WTC11 (cell line): ENCODE measurements at regions not wholly inside any gene's neighbourhood (a gene's known extent, or its start where the extent isn't known, plus 50 kb on each side); places are given as distances from the start of the nearest gene placed in this dataset.

ENCODE experiments used
- ATAC-seq: fragments of 200-7000 bp; cut with Tn5 transposase; 2 replicates; pipeline ENCODE4 v1.10.0; 2021; ENCODE audit warnings: mild to moderate bottlenecking, moderate library complexity
- CTCF ChIA-PET: fragments of 300-600 bp; sonication (Branson Sonifier 250); formaldehyde crosslinking; loops from one replicate; lab custom pipeline; 2021; ENCODE audit warnings: antibody characterized with exemption; lab: Charles Lee
- POLR2A ChIA-PET: fragments of 350-600 bp; sonication (Branson Sonifier 250); formaldehyde crosslinking; loops from one replicate; lab custom pipeline; 2021; ENCODE audit warnings: antibody characterized with exemption; lab: Charles Lee
- DNase-seq: peaks from one replicate; pipeline ENCODE4 v3.0.0; 2021; ENCODE audit warnings: low spot score
- H3K27ac Mint-ChIP-seq: 2 replicates; pipeline ENCODE4 v1.8.0; 2021; ENCODE audit warnings: mixed read lengths
- H3K27me3 Mint-ChIP-seq: 2 replicates; pipeline ENCODE4 v1.8.0; 2021; ENCODE audit warnings: low read depth, mild to moderate bottlenecking, moderate library complexity, mixed read lengths
- H3K36me3 Mint-ChIP-seq: 2 replicates; pipeline ENCODE4 v1.8.0; 2021; ENCODE audit warnings: mixed read lengths
- H3K4me1 Mint-ChIP-seq: 2 replicates; pipeline ENCODE4 v1.8.0; 2022; ENCODE audit warnings: mixed read lengths
- H3K4me3 Mint-ChIP-seq: 2 replicates; pipeline ENCODE4 v1.8.0; 2021; ENCODE audit warnings: mild to moderate bottlenecking, moderate library complexity, mixed read lengths
- H3K9me3 Mint-ChIP-seq: 2 replicates; pipeline ENCODE4 v1.8.0; 2021; ENCODE audit warnings: mixed read lengths
- ARID4B ChIP-seq: sonication (generic); formaldehyde crosslinking; IDR thresholded peaks from 2 replicates; pipeline ENCODE4 v1.8.0; 2023; ENCODE audit warnings: missing genetic modification reagents, mild to moderate bottlenecking, borderline replicate concordance
- ATF1 ChIP-seq: sonication (generic); formaldehyde crosslinking; IDR thresholded peaks from 2 replicates; pipeline ENCODE4 v1.8.1; 2023; ENCODE audit warnings: mild to moderate bottlenecking, moderate library complexity, missing genetic modification reagents
- CDX4 ChIP-seq: fragments of 250-450 bp; sonication (Bioruptor Pico); IDR thresholded peaks from 2 replicates; pipeline ENCODE4 v1.9.0; 2021; ENCODE audit warnings: moderate library complexity, mild to moderate bottlenecking, inconsistent platforms, borderline replicate concordance
- CTCF ChIP-seq: fragments of 200-600 bp; IDR thresholded peaks from 2 replicates; pipeline ENCODE4 v1.8.0; 2022; ENCODE audit warnings: antibody characterized with exemption
- E2F5 ChIP-seq: sonication (generic); formaldehyde crosslinking; IDR thresholded peaks from 2 replicates; pipeline ENCODE4 v1.8.1; 2022; ENCODE audit warnings: mild to moderate bottlenecking, moderate library complexity, missing genetic modification reagents
- ELF4 ChIP-seq: sonication (generic); formaldehyde crosslinking; IDR thresholded peaks from 2 replicates; pipeline ENCODE4 v1.8.1; 2022; ENCODE audit warnings: low read depth, mild to moderate bottlenecking, moderate library complexity, missing genetic modification reagents
- EMX1 ChIP-seq: fragments of 250-450 bp; sonication (Bioruptor Pico); IDR thresholded peaks from 2 replicates; pipeline ENCODE4 v1.8.0; 2021; ENCODE audit warnings: mild to moderate bottlenecking
- HMGXB4 ChIP-seq: sonication (generic); formaldehyde crosslinking; IDR thresholded peaks from 2 replicates; pipeline ENCODE4 v1.8.1; 2023; ENCODE audit warnings: mild to moderate bottlenecking, moderate library complexity, missing genetic modification reagents
- MYBL2 ChIP-seq: sonication (generic); formaldehyde crosslinking; IDR thresholded peaks from 2 replicates; pipeline ENCODE4 v1.8.1; 2023; ENCODE audit warnings: mild to moderate bottlenecking, moderate library complexity, missing genetic modification reagents
- NFATC4 ChIP-seq: fragments of 250-450 bp; sonication (Bioruptor Pico); IDR thresholded peaks from 2 replicates; pipeline ENCODE4 v1.9.0; 2021; ENCODE audit warnings: mild to moderate bottlenecking
- SMAD4 ChIP-seq: sonication (generic); formaldehyde crosslinking; IDR thresholded peaks from 2 replicates; pipeline ENCODE4 v1.8.0; 2022; ENCODE audit warnings: mild to moderate bottlenecking, missing genetic modification reagents
- TEAD1 ChIP-seq: sonication (generic); formaldehyde crosslinking; IDR thresholded peaks from 2 replicates; pipeline ENCODE4 v1.8.0; 2022; ENCODE audit warnings: mild to moderate bottlenecking, missing genetic modification reagents
- ZNF281 ChIP-seq: sonication (generic); formaldehyde crosslinking; IDR thresholded peaks from 2 replicates; pipeline ENCODE4 v1.8.0; 2023; ENCODE audit warnings: mild to moderate bottlenecking, missing genetic modification reagents
- ZNF512 ChIP-seq: sonication (generic); formaldehyde crosslinking; IDR thresholded peaks from 2 replicates; pipeline ENCODE4 v1.8.1; 2022; ENCODE audit warnings: missing genetic modification reagents, borderline replicate concordance
- ZNF532 ChIP-seq: fragments of 250-450 bp; sonication (Bioruptor Pico); IDR thresholded peaks from 2 replicates; pipeline ENCODE4 v1.9.0; 2021; ENCODE audit warnings: mild to moderate bottlenecking, borderline replicate concordance

GRCh38 chr20:51193066-51193772, 170.3 kb upstream of the KCNG1 start (continued):
- TF ChIP-seq ARID4B (CRISPR knock-in tag): no peak
- no peak for TF ChIP-seq CTCF
- no peak for TF ChIP-seq EMX1
- no peak for TF ChIP-seq ZNF532
- no peak for TF ChIP-seq ZNF512
- no peak for TF ChIP-seq E2F5 (CRISPR knock-in tag)
- TF ChIP-seq, all 79 proteins: peak for 0

GRCh38 chr20:51190783-51191180, 167.9 kb upstream of the KCNG1 start:
- no peak for ATAC-seq
- H3K4me1 Mint-ChIP-seq: peaks cover 4% of the 10 kb centered on the region
- H3K27me3 Mint-ChIP-seq: no peaks in the 10 kb centered on the region; the same call in 1 of the 2 replicates
- H3K4me3 Mint-ChIP-seq: no peak overlapping the region
- ChIA-PET POLR2A (no interaction called here), CTCF (interaction anchor here (0.6 kb wide), 1 partner anchor 397 kb away, joined by 4 read pairs; no protein-coding TSS in a partner anchor)
- no peak overlapping the region for H3K27ac Mint-ChIP-seq
- peaks cover 5% of the 10 kb centered on the region; the same call in 1 of the 2 replicates for H3K9me3 Mint-ChIP-seq
- DNase-seq: no peak
- H3K36me3 Mint-ChIP-seq: no peaks in the 10 kb centered on the region
- TF ChIP-seq TEAD1 (no peak), CDX4 (CRISPR knock-in tag) (no peak), NFATC4 (CRISPR knock-in tag) (no peak), HMGXB4 (CRISPR knock-in tag) (no peak), MYBL2 (no peak), ELF4 (CRISPR knock-in tag) (no peak), ATF1 (CRISPR knock-in tag) (no peak), SMAD4 (CRISPR knock-in tag) (no peak), ZNF281 (CRISPR knock-in tag) (no peak), E2F5 (CRISPR knock-in tag) (no peak)
